ENCODE measurements at regions not wholly inside any gene's neighbourhood (a gene's known extent, or its start where the extent isn't known, plus 50 kb on each side); places are given as distances from the start of the nearest gene placed in this dataset. TPM values are rescaled to one million over a fixed set of nuclear protein-coding genes. Genes with fewer than 3 reads are reported as not detected.

DNA sequence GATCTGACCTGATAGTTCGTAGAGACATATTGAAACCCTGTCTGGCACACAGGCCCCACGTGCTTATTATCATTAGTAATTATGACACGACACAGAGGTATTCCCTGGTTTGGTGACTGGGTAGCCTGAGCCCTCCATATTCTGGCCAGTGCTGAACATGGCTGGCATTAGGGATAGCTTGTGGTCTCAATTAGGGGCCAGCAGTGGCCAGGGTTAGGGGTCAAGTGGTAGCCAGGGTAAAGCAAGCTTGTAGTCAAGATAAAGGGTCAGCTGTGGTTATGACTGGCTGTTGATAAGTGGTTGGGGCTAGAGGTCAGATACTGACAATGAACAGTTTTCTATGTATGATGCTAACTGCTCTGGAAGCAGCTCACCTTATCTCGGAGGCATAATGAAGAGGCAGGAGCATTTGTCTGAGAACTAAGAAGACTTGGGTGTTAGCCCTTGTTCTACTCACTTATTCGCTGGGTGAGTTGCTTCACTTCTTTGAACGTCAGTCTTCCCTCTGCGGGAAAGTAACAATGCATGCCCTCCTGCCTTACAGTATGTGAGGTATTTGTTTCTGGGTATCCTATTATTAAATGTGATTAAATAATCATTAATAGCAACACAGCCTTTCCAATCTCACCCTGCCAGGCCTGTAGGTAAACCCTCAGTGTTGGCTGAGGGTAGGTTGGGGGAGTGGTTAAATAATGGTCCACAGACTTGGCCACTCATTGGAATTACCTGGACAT is 66.7 kb downstream of the VEGFA start:
- Histone ChIP-seq H3K36me3 (replicated peaks in 1 of 2; ENCODE audit: control extremely low read depth in 1 of 2, control insufficient read depth in 1 of 2, extremely low read depth in 1 of 2, insufficient read depth in 2 of 2, low read length in 1 of 2) (no peaks in the 10 kb centered on the region), H2AFZ (ENCODE audit: insufficient read depth, low read depth, low read length, poor library complexity, severe bottlenecking) (no peak overlapping the region), H3K9me3 (ENCODE audit: control extremely low read depth in 1 of 3, control insufficient read depth in 2 of 3, insufficient read depth in 1 of 3, low read length in 2 of 3) (no peaks in the 10 kb centered on the region), H4K20me1 (ENCODE audit: control insufficient read depth, insufficient read depth, low read length, poor library complexity, severe bottlenecking) (no peaks in the 10 kb centered on the region), H3K27ac (ENCODE audit: low read length in 2 of 2) (no peak overlapping the region), H3K79me2 (ENCODE audit: control insufficient read depth, insufficient read depth, low read length) (no peaks in the 10 kb centered on the region), H3K4me2 (replicated peaks; ENCODE audit: low read depth, low read length, poor library complexity, severe bottlenecking) (no peak overlapping the region), H3K4me3 (ENCODE audit: control extremely low read depth in 1 of 5, extremely low read depth in 1 of 5, insufficient read depth in 1 of 5, low read depth in 2 of 5, low read length in 4 of 5) (no peak overlapping the region), H3K27me3 (replicated peaks in 1 of 4; ENCODE audit: control extremely low read depth in 1 of 4, control insufficient read depth in 3 of 4, insufficient read depth in 4 of 4, low read length in 3 of 4) (no peaks in the 10 kb centered on the region), H3K4me1 (ENCODE audit: control insufficient read depth in 2 of 2, insufficient read depth in 2 of 2, low read length in 2 of 2) (no peaks in the 10 kb centered on the region), H3K9ac (ENCODE audit: low read length) (no peak overlapping the region)
- Mint-ChIP-seq H3K27ac (no peak overlapping the region), H3K4me1 (no peaks in the 10 kb centered on the region), H3K27me3 (peaks cover 13% of the 10 kb centered on the region), H3K4me3 (no peak overlapping the region), H3K9me3 (ENCODE audit: insufficient read depth) (no peaks in the 10 kb centered on the region)
- TF ChIP-seq EZH2 (IDR thresholded peaks at IDR 0.05; ENCODE audit: borderline replicate concordance, insufficient read depth, low read depth, low read length, poor library complexity, severe bottlenecking) = no peak
- TF ChIP-seq, protein P1, sequence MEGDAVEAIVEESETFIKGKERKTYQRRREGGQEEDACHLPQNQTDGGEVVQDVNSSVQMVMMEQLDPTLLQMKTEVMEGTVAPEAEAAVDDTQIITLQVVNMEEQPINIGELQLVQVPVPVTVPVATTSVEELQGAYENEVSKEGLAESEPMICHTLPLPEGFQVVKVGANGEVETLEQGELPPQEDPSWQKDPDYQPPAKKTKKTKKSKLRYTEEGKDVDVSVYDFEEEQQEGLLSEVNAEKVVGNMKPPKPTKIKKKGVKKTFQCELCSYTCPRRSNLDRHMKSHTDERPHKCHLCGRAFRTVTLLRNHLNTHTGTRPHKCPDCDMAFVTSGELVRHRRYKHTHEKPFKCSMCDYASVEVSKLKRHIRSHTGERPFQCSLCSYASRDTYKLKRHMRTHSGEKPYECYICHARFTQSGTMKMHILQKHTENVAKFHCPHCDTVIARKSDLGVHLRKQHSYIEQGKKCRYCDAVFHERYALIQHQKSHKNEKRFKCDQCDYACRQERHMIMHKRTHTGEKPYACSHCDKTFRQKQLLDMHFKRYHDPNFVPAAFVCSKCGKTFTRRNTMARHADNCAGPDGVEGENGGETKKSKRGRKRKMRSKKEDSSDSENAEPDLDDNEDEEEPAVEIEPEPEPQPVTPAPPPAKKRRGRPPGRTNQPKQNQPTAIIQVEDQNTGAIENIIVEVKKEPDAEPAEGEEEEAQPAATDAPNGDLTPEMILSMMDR (IDR thresholded peaks at IDR 0.05) = no peak
- intact Hi-C loops (cut with micrococcal nuclease) = no loop called here
- ChIA-PET CTCF (no interaction called here), POLR2A (no interaction called here)
- WGBS (ENCODE audit: insufficient coverage) = 94% methylated on average over 5 of the region's 7 CpGs
- no peak for ATAC-seq (ENCODE audit: low read depth)
- no peak for DNase-seq

Small RNA genes in the stretch of these regions (small RNA-seq; reads per million reads assigned to genes)
- gene AL157371.1 (ENCODE audit: insufficient read length, low read depth, low replicate concordance) = not detected

Measured in B cell (primary cell).